Calu3 (cell line): ENCODE measurements at regions not wholly inside any gene's neighbourhood (a gene's known extent, or its start where the extent isn't known, plus 50 kb on each side); places are given as distances from the start of the nearest gene placed in this dataset.
"Not testable (repeated sequence)": the region's sequence is repeated elsewhere in the genome, so short reads cannot be mapped to it uniquely, and the experiment has no call there.

Experiments used
- BruUV-seq: library from RNA; stranded (reverse); fragments of 400-500 nt; replicated peaks from 2 replicates; lab custom pipeline; 2021; lab: Mats Ljungman, UMichigan
- CTCF ChIA-PET: fragments of 300-600 bp; sonication (Branson Sonifier 250); formaldehyde crosslinking; loops from one replicate; lab custom pipeline; 2022; ENCODE audit warnings: antibody characterized with exemption; lab: Charles Lee
- DNase-seq: peaks from one replicate; pipeline ENCODE4 v3.0.0; 2022
- H3K27ac Mint-ChIP-seq: one replicate; pipeline ENCODE4 v1.8.0; 2022; ENCODE audit warnings: mixed read lengths; ENCODE audit not compliant: unreplicated experiment
- H3K27me3 Mint-ChIP-seq: one replicate; pipeline ENCODE4 v1.8.0; 2022; ENCODE audit warnings: mixed read lengths; ENCODE audit not compliant: unreplicated experiment
- H3K36me3 Mint-ChIP-seq: one replicate; pipeline ENCODE4 v1.8.0; 2022; ENCODE audit warnings: mild to moderate bottlenecking, moderate library complexity, mixed read lengths; ENCODE audit not compliant: insufficient read depth, unreplicated experiment
- H3K4me1 Mint-ChIP-seq: one replicate; pipeline ENCODE4 v1.8.0; 2022; ENCODE audit warnings: mild to moderate bottlenecking, low read depth, mixed read lengths; ENCODE audit not compliant: unreplicated experiment
- H3K4me3 Mint-ChIP-seq: one replicate; pipeline ENCODE4 v1.8.0; 2022; ENCODE audit warnings: mild to moderate bottlenecking, low read depth, moderate library complexity, mixed read lengths; ENCODE audit not compliant: unreplicated experiment
- H3K9me3 Mint-ChIP-seq: one replicate; pipeline ENCODE4 v1.8.0; 2022; ENCODE audit warnings: low read depth, mixed read lengths; ENCODE audit not compliant: unreplicated experiment
- intact Hi-C: fragments of 100-400 bp; cut with micrococcal nuclease; formaldehyde crosslinking; loops from one replicate; pipeline ENCODE4 v1.10.0; 2022; ENCODE audit not compliant: unreplicated experiment
- TF ChIP-seq, protein P1 (sequence below): fragments of 200-600 bp; IDR thresholded peaks from one replicate; pipeline ENCODE4 v1.8.0; 2022; ENCODE audit warnings: antibody characterized with exemption; ENCODE audit not compliant: unreplicated experiment

DNA sequence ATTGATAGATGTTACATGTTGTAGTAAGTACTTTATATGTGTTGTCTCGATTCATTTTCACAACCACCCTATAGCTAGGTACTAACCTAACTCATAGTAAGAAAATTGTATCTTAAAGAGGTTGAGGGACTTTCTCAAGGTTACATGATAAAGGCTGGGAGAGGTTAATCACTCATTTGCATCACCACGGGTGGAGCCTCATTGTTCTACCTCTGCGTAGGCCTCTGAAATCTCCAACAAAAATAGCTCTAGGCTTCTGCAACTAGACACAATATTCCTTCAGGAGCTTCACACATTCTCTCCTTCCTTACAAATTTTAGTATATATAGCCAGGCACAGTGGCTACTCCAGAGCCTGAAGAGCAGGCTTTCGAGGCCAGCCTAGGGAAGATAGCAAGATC is 408.9 kb upstream of the ANO5 start:
- no peaks in the 10 kb centered on the region for H3K4me1 Mint-ChIP-seq
- no peaks in the 10 kb centered on the region for H3K27me3 Mint-ChIP-seq
- no peaks in the 10 kb centered on the region for H3K9me3 Mint-ChIP-seq
- H3K36me3 Mint-ChIP-seq, result no peaks in the 10 kb centered on the region
- DNase-seq, result no peak
- no TSS peak for BruUV-seq
- CTCF ChIA-PET, result no interaction called here
- intact Hi-C loops, result no loop called here
- no peak overlapping the region for H3K4me3 Mint-ChIP-seq
- no peak overlapping the region for H3K27ac Mint-ChIP-seq
- TF ChIP-seq, protein P1, sequence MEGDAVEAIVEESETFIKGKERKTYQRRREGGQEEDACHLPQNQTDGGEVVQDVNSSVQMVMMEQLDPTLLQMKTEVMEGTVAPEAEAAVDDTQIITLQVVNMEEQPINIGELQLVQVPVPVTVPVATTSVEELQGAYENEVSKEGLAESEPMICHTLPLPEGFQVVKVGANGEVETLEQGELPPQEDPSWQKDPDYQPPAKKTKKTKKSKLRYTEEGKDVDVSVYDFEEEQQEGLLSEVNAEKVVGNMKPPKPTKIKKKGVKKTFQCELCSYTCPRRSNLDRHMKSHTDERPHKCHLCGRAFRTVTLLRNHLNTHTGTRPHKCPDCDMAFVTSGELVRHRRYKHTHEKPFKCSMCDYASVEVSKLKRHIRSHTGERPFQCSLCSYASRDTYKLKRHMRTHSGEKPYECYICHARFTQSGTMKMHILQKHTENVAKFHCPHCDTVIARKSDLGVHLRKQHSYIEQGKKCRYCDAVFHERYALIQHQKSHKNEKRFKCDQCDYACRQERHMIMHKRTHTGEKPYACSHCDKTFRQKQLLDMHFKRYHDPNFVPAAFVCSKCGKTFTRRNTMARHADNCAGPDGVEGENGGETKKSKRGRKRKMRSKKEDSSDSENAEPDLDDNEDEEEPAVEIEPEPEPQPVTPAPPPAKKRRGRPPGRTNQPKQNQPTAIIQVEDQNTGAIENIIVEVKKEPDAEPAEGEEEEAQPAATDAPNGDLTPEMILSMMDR, result no peak

DNA sequence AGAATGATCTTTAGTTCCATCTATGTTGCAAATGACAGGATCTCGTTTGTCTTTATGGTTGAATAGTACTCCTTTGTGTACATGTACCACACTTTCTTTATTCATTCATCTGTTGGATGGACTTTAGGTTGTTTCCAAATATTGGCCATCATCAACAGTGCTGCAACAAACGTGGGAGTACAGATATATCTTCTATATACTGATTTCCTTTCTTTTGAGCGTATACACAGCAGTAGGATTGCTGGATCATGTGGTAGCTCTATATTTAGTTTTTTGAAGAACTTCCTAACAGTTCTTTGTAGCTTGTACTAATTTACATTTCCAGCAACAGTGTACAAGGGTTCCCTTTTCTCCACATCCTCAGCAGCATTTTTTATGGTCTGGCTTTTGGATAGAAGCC is 407.5 kb upstream of the ANO5 start:
- intact Hi-C loops, result no loop called here
- CTCF ChIA-PET, result no interaction called here
- no peak overlapping the region for H3K27ac Mint-ChIP-seq
- H3K36me3 Mint-ChIP-seq, result no peaks in the 10 kb centered on the region
- H3K27me3 Mint-ChIP-seq, result no peaks in the 10 kb centered on the region
- peaks cover 4% of the 10 kb centered on the region for H3K9me3 Mint-ChIP-seq
- H3K4me1 Mint-ChIP-seq, result no peaks in the 10 kb centered on the region
- no TSS peak for BruUV-seq
- no peak overlapping the region for H3K4me3 Mint-ChIP-seq
- DNase-seq, result no peak
- TF ChIP-seq, protein P1, result no peak

DNA sequence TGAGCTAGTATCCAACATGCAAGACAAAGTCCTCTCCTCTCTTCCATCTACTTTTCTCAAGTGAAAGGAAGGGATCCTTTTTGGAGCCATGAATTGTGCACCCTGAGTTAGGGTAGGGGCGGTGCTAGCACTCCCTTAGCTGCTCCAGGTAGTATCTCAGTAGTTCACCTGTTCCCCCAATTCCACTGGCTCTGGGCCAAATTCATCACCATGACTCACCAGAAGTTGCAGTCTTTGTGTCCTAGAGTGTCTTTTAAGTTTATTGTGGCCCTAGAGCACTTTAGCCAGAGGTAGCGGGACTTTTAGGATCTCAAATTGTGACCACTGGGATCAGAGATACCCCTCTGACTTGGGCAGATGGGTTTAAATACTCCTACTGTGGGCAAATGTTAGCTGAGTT is 398.6 kb upstream of the ANO5 start:
- intact Hi-C loops, result no loop called here
- TF ChIP-seq, protein P1, result no peak
- BruUV-seq, result no TSS peak
- H3K36me3 Mint-ChIP-seq, result no peaks in the 10 kb centered on the region
- DNase-seq, result peak; percentile 19
- peaks cover 19% of the 10 kb centered on the region for H3K9me3 Mint-ChIP-seq
- no peaks in the 10 kb centered on the region for H3K27me3 Mint-ChIP-seq
- H3K4me3 Mint-ChIP-seq, result no peak overlapping the region
- CTCF ChIA-PET, result no interaction called here
- no peaks in the 10 kb centered on the region for H3K4me1 Mint-ChIP-seq
- no peak overlapping the region for H3K27ac Mint-ChIP-seq

DNA sequence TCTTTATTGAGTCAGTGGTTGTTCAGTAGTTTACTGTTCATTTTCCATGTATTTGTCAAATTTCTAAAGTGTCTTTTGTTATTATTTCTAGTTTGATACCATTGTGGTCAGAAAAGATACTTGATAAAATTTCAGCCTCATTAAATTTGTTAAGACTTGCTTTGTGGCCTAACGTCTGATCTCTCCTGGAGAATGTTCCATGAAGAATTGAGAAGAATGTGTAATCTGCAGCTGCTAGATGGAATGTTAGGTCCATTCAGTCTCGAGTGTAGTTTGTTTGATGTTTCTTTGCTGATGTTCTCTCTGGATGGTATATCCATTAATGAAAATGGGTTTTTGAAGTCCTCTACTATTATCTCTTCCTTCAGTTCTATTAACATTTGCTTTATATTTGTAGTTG is 394.7 kb upstream of the ANO5 start:
- TF ChIP-seq, protein P1, result no peak
- no peak overlapping the region for H3K27ac Mint-ChIP-seq
- H3K27me3 Mint-ChIP-seq, result no peaks in the 10 kb centered on the region
- no peaks in the 10 kb centered on the region for H3K36me3 Mint-ChIP-seq
- no peaks in the 10 kb centered on the region for H3K4me1 Mint-ChIP-seq
- no TSS peak for BruUV-seq
- intact Hi-C loops, result no loop called here
- CTCF ChIA-PET, result no interaction called here
- no peak for DNase-seq
- H3K9me3 Mint-ChIP-seq, result peaks cover 18% of the 10 kb centered on the region
- no peak overlapping the region for H3K4me3 Mint-ChIP-seq

DNA sequence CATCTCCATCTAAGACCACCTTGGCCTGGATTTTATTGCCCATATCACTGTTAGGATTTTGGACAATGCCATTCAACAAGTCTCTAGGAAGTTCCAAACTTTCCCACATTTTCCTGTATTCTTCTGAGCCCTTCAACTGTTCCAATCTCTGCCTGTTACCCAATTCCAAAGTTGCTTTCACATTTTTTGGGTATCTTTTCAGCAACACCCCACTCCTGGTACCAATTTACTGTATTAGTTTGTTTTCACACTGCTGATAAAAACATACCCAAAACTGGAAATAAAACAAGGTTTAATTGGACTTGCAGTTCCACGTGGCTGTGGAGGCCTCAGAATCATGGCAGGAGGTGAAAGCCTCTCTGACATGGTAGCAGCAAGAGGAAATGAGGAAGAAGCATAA is 388.4 kb upstream of the ANO5 start:
- DNase-seq, CTCF ChIA-PET, H3K27me3 Mint-ChIP-seq, H3K4me3 Mint-ChIP-seq, H3K4me1 Mint-ChIP-seq, intact Hi-C loops, H3K9me3 Mint-ChIP-seq, H3K36me3 Mint-ChIP-seq, H3K27ac Mint-ChIP-seq, BruUV-seq: not testable (repeated sequence)
